ENCODE measurements at regions not wholly inside any gene's neighbourhood (a gene's known extent, or its start where the extent isn't known, plus 50 kb on each side); places are given as distances from the start of the nearest gene placed in this dataset.

DNA sequence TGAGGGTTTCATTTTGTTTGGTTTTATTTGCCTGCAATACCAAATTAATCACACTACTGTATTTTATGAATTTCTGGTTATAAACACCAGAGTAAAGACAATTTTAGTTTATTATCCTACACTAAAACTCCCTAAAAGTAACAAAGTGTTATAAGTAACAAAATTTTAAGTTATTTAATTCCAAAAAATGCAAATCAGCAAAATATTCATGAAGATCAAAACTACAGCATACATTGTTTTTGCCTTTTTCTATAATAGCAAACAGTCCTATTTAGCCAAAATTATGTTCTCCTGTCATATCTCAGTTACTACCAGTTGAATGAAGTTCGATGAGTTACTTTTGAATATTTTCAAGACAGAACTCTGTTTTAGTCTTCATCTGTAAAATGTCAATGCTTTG is 132.7 kb upstream of the CYLC2 start:
- TF ChIP-seq TAF1 (IDR thresholded peaks at IDR 0.05; ENCODE audit: low read depth) (no peak), EP300 (IDR thresholded peaks at IDR 0.05; ENCODE audit: borderline replicate concordance) (no peak), MAX (IDR thresholded peaks at IDR 0.05) (no peak), FOXM1 (IDR thresholded peaks at IDR 0.05; ENCODE audit: borderline replicate concordance, low read depth) (no peak)
- TF ChIP-seq, protein P1, sequence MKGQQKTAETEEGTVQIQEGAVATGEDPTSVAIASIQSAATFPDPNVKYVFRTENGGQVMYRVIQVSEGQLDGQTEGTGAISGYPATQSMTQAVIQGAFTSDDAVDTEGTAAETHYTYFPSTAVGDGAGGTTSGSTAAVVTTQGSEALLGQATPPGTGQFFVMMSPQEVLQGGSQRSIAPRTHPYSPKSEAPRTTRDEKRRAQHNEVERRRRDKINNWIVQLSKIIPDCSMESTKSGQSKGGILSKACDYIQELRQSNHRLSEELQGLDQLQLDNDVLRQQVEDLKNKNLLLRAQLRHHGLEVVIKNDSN (IDR thresholded peaks at IDR 0.05): no peak
- TF ChIP-seq, protein P2, sequence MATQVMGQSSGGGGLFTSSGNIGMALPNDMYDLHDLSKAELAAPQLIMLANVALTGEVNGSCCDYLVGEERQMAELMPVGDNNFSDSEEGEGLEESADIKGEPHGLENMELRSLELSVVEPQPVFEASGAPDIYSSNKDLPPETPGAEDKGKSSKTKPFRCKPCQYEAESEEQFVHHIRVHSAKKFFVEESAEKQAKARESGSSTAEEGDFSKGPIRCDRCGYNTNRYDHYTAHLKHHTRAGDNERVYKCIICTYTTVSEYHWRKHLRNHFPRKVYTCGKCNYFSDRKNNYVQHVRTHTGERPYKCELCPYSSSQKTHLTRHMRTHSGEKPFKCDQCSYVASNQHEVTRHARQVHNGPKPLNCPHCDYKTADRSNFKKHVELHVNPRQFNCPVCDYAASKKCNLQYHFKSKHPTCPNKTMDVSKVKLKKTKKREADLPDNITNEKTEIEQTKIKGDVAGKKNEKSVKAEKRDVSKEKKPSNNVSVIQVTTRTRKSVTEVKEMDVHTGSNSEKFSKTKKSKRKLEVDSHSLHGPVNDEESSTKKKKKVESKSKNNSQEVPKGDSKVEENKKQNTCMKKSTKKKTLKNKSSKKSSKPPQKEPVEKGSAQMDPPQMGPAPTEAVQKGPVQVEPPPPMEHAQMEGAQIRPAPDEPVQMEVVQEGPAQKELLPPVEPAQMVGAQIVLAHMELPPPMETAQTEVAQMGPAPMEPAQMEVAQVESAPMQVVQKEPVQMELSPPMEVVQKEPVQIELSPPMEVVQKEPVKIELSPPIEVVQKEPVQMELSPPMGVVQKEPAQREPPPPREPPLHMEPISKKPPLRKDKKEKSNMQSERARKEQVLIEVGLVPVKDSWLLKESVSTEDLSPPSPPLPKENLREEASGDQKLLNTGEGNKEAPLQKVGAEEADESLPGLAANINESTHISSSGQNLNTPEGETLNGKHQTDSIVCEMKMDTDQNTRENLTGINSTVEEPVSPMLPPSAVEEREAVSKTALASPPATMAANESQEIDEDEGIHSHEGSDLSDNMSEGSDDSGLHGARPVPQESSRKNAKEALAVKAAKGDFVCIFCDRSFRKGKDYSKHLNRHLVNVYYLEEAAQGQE (IDR thresholded peaks at IDR 0.05; ENCODE audit: low read depth): no peak

All from Ishikawa (cell line).